ENCODE measurements at regions not wholly inside any gene's neighbourhood (a gene's known extent, or its start where the extent isn't known, plus 50 kb on each side); places are given as distances from the start of the nearest gene placed in this dataset.

- peaks cover 2% of the 10 kb centered on the region; the same call in 1 of the 2 replicates for H3K23me2 ChIP-seq (ENCODE audit: low read depth, low read length)
- H3K4me1 ChIP-seq (replicated peaks in 1 of 4; ENCODE audit: control insufficient read depth in 3 of 4, insufficient read depth in 4 of 4, low read length in 3 of 4), result no peaks in the 10 kb centered on the region
- no peak overlapping the region for H3K4me2 ChIP-seq (ENCODE audit: insufficient read depth in 1 of 2, low read depth in 2 of 2, low read length in 2 of 2)
- no peak overlapping the region for H4K8ac ChIP-seq (ENCODE audit: extremely low read depth, insufficient read depth, low read length)
- no peak overlapping the region for H3K4ac ChIP-seq (replicated peaks; ENCODE audit: insufficient read length, low read depth, low read length)
- H3K56ac ChIP-seq (replicated peaks; ENCODE audit: insufficient read length, low read depth, low read length), result no peak overlapping the region
- no peak overlapping the region for H4K5ac ChIP-seq (ENCODE audit: insufficient read length, low read depth, low read length)
- H3K79me2 ChIP-seq (ENCODE audit: control insufficient read depth in 1 of 2, insufficient read depth in 2 of 2, low read length in 2 of 2), result no peaks in the 10 kb centered on the region
- no peak overlapping the region for H3K14ac ChIP-seq (ENCODE audit: insufficient read length)
- H3K18ac ChIP-seq (ENCODE audit: extremely low read depth, low read length), result no peak overlapping the region
- no peaks in the 10 kb centered on the region for H4K20me1 ChIP-seq (replicated peaks in 1 of 2; ENCODE audit: control insufficient read depth in 1 of 2, insufficient read depth in 2 of 2, low read length in 2 of 2)
- H3K4me3 ChIP-seq (ENCODE audit: extremely low read depth in 1 of 4, insufficient read depth in 2 of 4, low read depth in 3 of 4, low read length in 4 of 4), result no peak overlapping the region
- no peak overlapping the region for H2AFZ ChIP-seq (ENCODE audit: low read length)
- no peak overlapping the region for H2AK5ac ChIP-seq (ENCODE audit: low read depth, low read length)
- no peak overlapping the region for H3K27ac ChIP-seq (ENCODE audit: low read depth, low read length)
- WGBS, 2 experiments (ENCODE audit: extremely low coverage in 1 of 2, insufficient coverage in 1 of 2, insufficient read length in 1 of 2, insufficient replicate concordance in 2 of 2, low coverage in 1 of 2, low lambda C conversion rate in 2 of 2, missing lambda C conversion rate in 1 of 2), result 83% methylated on average over 12 of the region's 12 CpGs; no CpG with 5 or more reads in 1 of the 2 experiments
- no peak for DNase-seq (ENCODE audit: low read depth in 1 of 2, low spot score in 2 of 2)
- H2BK5ac ChIP-seq (ENCODE audit: low read depth, low read length), result no peak overlapping the region
- no peak overlapping the region for H4K91ac ChIP-seq (replicated peaks; ENCODE audit: insufficient read length, low read length)
- no peaks in the 10 kb centered on the region for H3K79me1 ChIP-seq (ENCODE audit: low read depth, low read length)
- FAIRE-seq, result no peak
- no peak overlapping the region for H2BK12ac ChIP-seq (ENCODE audit: low read depth, low read length)
- no peaks in the 10 kb centered on the region for H3K36me3 ChIP-seq (ENCODE audit: control insufficient read depth in 2 of 4, insufficient read depth in 4 of 4, low read length in 3 of 4)
- H2BK20ac ChIP-seq (ENCODE audit: low read length), result no peak overlapping the region
- no peaks in the 10 kb centered on the region for H3K27me3 ChIP-seq (replicated peaks in 1 of 4; ENCODE audit: control insufficient read depth in 3 of 4, extremely low read depth in 1 of 4, insufficient read depth in 3 of 4, low read length in 3 of 4)
- H2BK120ac ChIP-seq (replicated peaks; ENCODE audit: low read depth, low read length), result no peak overlapping the region
- H3K9me3 ChIP-seq (ENCODE audit: insufficient read depth in 2 of 2, low read depth in 1 of 2, low read length in 1 of 2), result no peaks in the 10 kb centered on the region
- H3K23ac ChIP-seq (ENCODE audit: insufficient read length), result no peak overlapping the region
- H2BK15ac ChIP-seq (ENCODE audit: low read length), result no peak overlapping the region
- ChIA-PET POLR2A (ENCODE audit: partially characterized antibody) (no interaction called here), CTCF (ENCODE audit: partially characterized antibody) (interaction anchor here (0.8 to 1.4 kb wide), 3 partner anchors 14 to 203 kb away, joined by 3 to 4 read pairs (median 3); no protein-coding TSS in a partner anchor)
- H3K9ac ChIP-seq (replicated peaks in 1 of 4; ENCODE audit: extremely low read depth in 1 of 4, low read depth in 3 of 4, low read length in 3 of 4), result no peak overlapping the region
- no peak for TF ChIP-seq SAP30 (IDR thresholded peaks at IDR 0.05; ENCODE audit: insufficient read depth, insufficient replicate concordance, low read length)
- no peak for TF ChIP-seq EZH2 (IDR thresholded peaks at IDR 0.05; ENCODE audit: low read depth, low read length, severe bottlenecking)
- no peak for TF ChIP-seq TAF1 (IDR thresholded peaks at IDR 0.05; ENCODE audit: low read depth, low read length)
- TF ChIP-seq KDM4A (IDR thresholded peaks at IDR 0.05; ENCODE audit: low read depth, low read length, severe bottlenecking), result no peak
- 0 out of 2 replicates have a peak, but pooled peaks have one; percentile 56 for TF ChIP-seq SRF (IDR thresholded peaks at IDR 0.05; ENCODE audit: low read depth, low read length)
- no peak for TF ChIP-seq GABPA (IDR thresholded peaks at IDR 0.05; ENCODE audit: borderline replicate concordance, insufficient read depth, low read length)
- TF ChIP-seq EP300 (IDR thresholded peaks at IDR 0.05; ENCODE audit: borderline replicate concordance in 1 of 2, low read depth in 2 of 2, low read length in 2 of 2), result no peak
- TF ChIP-seq CTCF (IDR thresholded peaks at IDR 0.05; ENCODE audit: control extremely low read depth in 1 of 3, insufficient read depth in 1 of 3, low read depth in 1 of 3, low read length in 3 of 3), result peak in 2 of 3 experiments; percentile 10 to 29; a peak in 1 of 4 replicates
- no peak for TF ChIP-seq SIRT6 (IDR thresholded peaks at IDR 0.05; ENCODE audit: low read length)
- TF ChIP-seq POLR2AphosphoS5 (IDR thresholded peaks at IDR 0.05; ENCODE audit: low read depth, low read length), result no peak
Measured at GRCh38 chr19:31002518-31003244, 346.6 kb downstream of the TSHZ3 start.
